Putamen (tissue), 1 donor: ENCODE measurements at regions not wholly inside any gene's neighbourhood (a gene's known extent, or its start where the extent isn't known, plus 50 kb on each side); places are given as distances from the start of the nearest gene placed in this dataset.
"Not testable (repeated sequence)": the region's sequence is repeated elsewhere in the genome, so short reads cannot be mapped to it uniquely, and the experiment has no call there.

Experiments
- DNase-seq: peaks from one replicate; pipeline ENCODE4 v3.0.0-alpha.2; 2016; ENCODE audit warnings: low spot score

DNA sequence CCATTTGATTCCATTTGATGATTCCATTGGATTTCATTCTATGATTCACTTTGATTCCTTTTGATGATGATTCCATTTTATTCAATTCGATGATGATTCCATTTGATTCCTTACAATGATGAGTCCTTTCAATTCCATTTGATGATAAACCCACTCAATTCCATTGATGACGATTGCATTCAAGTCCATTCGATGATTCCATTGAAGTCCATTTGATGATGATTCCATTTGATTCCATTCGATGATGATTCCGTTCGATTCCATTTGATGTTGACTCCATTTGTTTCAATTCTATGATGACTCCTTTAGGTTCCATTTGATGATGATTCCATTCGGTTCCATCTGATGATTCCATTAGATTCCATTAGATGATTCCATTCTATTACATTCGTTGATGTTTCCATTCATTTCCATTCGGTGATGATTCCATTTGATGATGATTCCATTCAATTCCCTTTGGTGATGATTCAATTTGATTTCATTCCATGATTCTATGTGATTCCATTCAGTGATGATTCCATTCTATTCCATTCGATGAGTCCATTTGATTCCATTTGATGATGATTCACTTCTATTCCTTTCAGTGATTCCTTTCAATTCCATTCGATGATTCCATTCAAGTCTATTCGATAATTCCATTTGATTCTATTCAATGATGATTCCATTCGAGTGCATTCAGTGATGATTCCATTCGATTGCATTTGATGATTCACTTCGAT is 1106.0 kb downstream of the RPIA start:
- DNase-seq: no peak

DNA sequence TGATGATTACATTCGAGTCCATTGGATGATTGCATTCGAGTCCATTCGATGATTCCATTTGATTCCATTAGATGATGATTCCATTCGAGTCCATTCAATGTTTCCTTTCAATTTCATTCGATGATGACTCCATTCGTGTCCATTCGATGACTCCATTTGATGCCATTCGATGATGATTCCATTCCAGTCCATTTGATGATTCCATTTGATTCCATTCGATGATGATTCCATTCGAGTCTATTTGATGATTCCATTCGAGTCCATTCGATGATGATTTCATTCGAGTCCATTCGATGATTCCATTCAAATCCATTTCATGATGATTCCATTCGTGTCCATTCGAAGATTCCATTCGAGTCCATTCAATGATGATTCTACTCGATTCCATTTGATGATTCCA is 1109.7 kb downstream of the RPIA start:
- not testable (repeated sequence) for DNase-seq

DNA sequence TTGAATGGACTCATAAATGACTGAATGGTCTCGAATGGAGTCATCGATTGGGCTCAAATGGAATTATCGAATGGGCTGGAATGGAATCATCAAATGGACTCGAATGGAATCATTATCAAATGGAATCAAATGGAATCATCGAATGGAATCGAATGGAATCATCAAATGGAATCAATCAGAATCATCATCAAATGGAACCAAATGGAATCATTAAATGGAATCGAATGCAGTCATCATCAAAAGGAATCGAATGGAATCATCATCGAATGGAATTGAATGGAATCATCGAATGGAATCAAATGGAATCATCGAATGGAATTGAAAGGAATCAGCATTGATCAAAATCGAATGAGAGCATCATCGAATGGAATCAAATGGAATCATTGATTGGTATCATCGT is 1114.9 kb downstream of the RPIA start:
- DNase-seq: not testable (repeated sequence)

DNA sequence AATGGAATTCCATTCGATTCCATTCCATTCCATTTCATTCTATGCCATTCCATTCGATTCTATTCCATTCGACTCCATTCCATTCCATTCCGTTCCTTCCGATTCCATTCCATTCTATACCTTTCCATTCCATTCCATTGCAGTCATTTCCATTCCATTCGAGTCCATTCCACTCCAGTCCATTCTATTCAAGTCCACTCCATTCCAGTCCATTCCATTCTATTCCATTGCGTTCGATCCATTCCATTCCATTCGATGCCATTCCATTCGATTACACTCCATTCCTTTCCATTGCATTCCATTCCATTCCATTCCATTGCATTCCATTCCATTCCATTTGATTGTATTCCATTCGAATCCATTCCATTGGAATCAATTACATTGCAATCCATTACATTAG is 1119.8 kb downstream of the RPIA start:
- DNase-seq: no peak

DNA sequence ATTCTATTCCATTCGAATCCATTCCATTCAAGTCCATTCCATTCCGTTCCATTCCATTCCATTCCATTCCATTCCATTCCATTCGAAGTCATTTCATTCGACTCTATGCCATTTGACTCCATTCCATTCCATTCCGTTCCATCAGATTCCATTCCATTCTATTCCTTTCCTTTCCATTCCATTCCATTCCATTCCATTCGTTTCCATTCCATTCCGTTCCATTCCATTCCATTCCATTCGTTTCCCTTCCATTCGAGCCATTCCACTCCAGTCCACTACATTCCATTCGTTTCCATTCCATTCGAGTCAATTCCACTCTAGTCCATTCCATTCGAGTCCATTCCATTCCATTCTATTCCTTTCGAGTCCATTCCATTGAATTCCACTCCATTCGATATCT is 1120.4 kb downstream of the RPIA start:
- DNase-seq: not testable (repeated sequence)

DNA sequence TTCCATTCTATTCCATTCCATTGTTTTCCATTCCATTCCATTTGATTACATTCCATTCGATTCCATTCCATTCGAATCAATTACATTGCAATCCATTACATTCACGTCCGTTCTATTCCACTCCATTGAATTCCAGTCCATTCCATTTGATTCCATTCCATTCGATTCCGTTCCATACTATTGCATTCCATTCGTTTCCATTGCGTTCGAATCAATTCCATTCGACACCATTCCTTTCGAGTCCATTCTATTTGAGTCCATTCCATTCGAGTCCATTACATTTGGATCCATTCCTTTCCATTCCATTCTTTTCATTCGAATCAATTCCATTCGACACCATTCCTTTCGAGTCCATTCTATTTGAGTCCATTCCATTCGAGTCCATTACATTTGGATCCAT is 1122.9 kb downstream of the RPIA start:
- DNase-seq: not testable (repeated sequence)

DNA sequence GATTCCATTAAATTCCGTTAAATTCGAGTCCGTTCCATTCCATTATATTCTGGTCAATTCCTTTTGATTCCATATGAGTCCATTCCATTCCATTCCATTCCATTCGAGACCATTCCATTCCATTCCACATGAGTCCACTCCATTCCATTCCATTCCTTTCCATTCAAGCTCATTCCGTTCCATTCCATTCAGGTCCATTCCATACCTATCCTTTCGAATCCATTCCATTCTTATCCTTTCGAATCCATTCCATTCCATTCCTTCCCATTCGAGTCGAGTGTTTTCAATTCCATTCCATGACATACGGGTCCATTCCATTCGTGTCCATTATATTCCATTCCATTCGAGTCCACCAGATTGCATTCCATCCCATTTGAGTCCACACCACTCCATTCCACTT is 1127.4 kb downstream of the RPIA start:
- DNase-seq: no peak

DNA sequence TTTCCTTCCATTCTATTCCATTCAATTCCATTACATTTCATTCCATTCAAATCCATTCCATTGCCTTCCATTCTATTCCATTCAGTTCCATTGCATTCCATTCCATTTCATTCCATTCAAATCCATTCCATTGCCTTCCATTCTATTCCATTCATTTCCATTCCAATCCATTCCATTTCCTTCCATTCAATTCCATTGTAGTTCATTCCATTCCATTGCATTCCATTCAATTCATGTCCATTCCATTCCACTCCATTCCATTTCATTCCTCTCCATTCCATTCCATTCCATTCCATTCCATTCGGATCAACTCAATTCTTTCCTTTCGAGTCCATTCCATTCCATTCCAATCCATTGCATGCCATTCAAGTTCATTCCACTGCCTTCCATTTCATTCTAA is 1128.3 kb downstream of the RPIA start:
- no peak for DNase-seq

DNA sequence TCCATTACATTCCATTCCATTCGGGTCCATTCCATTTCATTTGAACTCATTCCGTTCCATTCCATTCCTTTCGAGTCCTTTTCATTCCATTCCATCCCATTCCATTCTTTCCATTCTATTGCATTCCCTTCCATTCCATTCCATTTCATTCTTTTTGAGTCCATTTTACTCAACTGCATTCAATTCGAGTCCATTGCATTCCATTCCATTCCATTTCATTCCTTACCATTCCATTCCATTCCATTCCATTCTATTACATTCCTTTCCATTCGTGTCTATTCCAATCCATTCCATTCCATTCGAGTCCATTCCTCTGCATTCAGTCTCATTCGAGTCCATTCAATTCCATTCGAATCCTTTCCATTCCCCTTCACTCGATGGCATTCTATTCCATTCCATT is 1128.8 kb downstream of the RPIA start:
- DNase-seq: no peak

DNA sequence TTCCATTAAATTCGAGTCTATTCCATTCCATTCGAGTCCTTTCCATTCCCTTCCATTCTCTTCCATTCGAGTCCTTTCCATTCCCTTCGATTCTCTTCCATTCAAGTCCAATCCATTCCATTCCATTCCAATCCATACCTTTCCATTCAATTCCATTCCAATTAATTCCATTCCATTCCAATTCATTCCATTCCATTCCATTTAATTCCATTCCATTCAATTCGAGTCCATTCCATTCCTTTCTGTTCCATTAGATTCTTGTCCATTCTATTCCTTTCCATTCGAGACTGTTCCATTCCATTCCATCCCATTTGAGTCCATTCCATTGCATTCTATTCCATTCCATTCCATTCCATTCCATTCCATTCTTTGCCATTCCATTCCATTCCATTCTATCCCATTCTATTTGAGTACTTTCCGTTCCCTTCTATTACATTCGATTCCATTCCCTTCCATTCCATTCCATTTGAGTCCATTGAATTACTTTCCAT is 1130.0 kb downstream of the RPIA start:
- DNase-seq: no peak

DNA sequence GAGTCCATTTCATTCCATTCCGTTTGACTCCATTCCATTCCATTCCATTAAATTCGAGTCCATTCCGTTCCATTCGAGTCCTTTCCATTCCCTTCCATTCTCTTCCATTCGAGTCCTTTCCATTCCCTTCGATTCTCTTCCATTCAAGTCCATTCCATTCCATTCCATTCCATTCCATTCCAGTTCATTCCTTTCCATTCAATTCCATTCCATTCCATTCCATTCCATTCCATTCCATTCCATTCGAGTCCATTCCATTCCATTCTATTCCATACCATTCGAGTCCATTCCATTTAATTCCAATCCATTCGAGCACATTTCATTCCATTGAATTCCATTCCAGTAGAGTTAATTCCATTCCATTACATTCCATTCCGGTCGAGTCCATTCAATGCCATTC is 1130.9 kb downstream of the RPIA start:
- not testable (repeated sequence) for DNase-seq

DNA sequence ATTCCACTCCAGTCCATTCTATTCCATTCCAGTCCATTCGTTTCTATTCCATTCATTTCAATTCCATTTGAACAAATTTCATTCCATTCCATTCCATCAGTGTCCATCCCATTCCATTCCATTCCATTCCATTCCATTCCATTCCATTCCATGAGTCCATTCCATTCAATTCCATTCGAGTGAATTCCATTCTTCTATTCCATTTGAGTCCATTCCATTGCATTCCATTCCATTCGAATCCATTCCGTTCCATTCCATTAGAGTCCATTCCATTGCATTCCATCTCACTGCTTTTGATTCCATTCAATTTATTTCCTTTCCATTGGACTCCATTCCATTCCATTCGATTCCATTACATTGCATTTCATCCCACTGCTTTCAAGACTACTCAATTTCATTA is 1132.1 kb downstream of the RPIA start:
- DNase-seq: no peak

DNA sequence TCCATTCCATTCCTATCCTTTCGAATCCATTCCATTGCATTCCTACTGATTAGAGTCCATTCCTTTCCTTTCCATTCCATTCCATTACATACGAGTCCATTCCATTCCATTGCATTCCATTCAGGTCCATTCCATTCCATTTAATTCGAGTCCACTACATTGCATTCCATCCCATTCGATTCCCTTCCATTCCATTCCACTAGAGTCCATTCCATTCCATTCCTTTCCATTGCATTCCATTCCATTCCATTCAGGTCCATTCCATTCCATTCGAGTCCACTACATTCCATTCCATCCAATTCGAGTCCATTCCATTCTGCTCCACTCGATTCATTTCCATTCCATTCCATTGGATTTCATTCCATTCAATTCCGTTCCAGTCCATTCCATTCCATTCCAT is 1133.6 kb downstream of the RPIA start:
- DNase-seq: no peak

DNA sequence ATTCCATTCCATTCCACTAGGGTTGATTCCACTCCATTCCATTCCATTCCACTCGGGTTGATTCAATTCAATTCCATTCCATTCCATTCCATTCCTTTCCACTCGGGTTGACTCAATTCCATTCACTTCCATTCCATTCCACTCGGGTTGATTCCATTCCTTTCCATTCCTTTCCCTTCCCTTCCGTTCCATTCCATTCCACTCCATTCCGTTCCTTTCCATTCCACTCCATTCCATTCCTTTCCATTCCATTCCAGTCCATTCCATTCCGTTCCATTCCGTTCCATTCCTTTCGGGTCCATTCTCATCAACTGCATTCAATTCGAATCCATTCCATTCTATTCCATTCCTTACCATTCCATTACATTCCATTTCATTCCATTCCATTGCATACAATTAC is 1135.3 kb downstream of the RPIA start:
- not testable (repeated sequence) for DNase-seq

DNA sequence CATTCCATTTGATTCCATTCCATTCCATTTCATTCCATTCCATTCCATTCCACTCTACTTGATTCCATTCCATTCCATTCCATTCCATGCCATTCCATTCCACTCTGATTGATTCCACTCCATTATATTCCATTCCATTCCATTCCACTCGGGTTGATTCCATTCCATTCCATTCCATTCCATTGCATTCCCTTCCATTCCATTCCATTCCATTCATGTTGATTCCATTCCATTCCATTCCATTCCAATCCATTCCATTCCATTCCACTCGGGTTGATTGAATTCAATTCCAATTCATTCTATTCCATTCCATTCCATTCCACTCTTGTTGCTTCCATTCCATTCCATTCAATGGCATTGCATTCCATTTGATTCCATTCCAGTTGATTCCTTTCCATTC is 1136.4 kb downstream of the RPIA start:
- not testable (repeated sequence) for DNase-seq

DNA sequence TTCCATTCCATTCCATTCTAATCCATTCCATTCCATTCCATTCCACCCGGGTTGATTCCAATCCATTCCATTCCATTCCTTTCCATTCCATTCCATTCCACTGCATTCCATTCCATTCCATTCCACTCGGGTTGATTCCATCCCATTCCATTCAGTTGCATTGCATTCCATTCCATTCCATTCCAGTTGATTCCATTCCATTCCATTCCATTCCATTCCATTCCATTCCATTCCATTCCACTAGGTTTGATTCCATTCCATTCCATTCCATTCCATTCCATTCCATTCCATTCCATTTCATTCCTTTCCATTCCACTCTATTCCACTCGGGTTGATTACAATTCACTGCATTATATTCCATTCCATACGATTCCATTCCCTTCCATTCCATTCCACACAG is 1136.9 kb downstream of the RPIA start:
- not testable (repeated sequence) for DNase-seq

DNA sequence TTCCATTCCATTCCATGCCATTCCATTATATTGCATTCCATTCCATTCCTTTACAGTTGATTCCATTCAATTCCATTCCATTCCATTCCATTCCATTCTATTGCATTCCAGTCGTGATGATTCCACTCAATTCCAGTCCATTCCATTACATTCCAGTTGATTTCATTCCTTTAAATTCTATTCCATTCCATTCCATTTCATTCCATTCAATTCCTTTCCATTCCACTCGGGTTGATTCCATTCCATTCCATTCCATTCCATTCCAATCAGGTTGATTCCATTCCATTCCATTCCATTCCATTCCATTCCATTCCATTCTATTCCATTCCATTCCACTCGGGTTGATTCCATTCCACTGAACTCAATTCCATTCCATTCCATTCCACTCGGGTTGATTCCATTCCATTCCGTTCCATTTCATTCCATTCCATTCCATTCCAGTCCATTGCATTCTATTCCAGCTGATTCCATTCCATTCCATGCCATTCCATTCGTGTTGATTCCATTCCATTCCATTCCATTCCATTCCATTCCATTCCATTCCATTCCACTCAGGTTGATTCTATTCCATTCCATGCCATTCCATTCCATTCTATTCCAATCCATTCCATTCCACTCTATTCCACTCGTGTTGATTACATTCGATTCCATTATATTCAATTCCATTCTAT is 1137.6 kb downstream of the RPIA start:
- not testable (repeated sequence) for DNase-seq

DNA sequence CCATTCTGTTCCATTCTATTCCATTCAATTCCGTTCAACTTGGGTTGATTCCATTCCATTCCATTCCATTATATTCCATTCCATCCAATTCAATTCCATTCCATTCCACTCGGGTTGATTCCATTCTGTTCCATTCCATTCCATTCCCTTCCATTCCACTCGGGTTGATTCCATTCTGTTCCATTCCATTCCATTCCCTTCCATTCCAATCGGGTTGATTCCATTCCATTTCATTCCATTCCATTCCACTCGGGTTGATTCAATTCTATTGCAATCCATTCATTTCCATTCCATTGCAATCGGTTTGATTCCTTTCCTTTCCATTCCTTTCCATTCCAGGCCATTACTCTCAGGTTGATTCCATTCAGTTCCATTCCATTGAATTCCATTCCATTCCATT is 1138.4 kb downstream of the RPIA start:
- DNase-seq: no peak

DNA sequence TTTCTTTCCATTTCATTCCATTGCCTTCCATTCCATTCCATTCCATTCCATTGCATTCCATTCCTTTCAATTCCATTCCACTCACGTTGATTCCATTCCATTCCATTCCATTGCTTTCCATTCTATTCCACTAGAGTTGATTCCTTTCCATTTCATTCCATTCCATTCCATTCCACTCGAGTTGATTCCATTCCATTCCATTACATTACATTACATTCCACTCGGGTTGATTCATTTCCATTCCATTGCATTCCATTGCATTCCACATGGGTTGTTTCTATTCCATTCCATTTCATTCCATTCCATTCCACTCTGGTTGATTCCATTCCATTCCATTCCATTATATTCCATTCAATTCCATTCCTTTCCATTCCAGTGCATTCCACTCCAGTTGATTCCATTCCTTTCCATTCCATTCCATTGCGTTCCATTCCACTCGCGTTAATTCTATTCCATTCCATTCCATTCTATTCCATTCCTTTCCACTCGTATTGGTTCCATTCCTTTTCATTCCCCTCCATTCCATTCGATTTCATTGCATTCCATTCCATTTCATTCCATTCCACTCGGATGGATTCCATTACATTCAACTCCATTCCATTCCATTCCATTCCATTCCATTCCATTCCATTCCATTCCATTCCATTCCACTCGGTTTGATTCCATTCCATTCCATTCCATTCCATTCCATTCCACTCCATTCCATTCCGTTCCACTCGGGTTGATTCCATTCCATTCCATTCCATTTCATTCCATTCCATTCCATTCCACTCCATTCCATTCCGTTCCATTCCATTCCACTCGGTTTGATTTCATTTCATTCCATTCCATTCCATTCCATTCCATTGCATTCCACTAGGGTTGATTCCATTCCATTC is 1139.1 kb downstream of the RPIA start:
- DNase-seq: not testable (repeated sequence)

DNA sequence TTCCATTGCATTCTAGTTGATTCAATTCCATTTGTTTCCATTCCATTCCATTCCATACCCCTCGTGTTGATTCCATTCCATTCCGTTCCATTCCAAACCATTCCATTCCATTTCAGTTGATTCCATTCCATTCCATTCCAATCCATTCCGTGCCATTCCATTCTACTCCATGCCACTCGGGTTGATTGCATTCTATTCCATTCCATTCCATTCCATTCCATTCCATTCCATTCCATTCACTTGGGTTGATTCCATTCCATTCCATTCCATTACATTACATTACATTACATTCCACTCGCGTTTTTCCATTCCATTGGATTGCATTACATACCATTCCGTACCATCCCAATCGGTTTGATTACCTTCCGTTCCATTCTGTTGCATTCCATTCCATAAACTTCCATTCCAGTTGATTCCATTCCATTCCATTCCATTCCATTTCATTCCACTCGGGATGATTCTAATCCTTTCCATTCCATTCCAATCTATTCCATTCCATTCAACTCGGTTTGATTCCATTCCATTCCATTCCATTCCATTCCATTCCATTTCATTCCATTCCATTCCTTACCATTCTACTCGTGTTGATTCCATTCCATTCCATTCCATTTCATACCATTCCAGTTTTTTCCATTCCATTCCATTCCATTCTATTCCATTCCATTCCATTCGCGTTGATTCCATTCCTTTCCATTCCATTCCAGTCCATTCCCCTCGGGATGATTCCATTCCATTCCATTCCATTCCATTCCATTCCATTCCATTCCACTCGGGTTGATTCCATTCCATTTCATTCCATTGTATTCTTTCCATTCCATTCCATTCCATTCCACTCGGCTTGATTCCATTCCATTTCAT is 1140.4 kb downstream of the RPIA start:
- DNase-seq: no peak

DNA sequence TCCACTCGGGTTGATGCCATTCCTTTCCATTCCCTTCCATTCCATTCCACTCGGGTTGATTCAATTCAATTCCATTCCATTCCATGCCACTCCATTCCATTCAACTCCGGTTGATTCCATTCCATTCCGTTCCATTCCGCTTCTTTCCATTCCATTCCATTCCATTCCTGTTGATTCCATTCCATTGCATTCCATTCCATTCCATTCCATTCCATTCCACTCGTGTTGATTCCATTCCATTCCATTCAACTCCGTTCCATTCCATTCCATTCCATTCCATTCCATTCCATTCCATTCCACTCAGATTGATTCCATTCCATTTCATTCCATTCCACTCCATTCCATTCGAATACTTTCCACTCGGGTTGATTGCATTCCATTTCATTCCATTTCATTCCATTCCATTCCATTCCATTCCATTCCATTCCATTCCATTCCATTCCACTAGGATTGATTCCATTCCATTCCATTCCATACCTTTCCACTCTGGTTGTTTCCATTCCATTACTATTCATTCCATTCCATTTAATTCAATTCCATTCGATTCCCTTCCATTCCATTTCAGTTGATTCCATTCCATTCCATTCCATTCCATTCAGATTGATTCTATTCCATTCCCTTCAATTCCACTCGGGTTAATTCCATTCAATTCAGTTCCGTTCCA is 1141.8 kb downstream of the RPIA start:
- DNase-seq: no peak
